ENCODE measurements at regions not wholly inside any gene's neighbourhood (a gene's known extent, or its start where the extent isn't known, plus 50 kb on each side); places are given as distances from the start of the nearest gene placed in this dataset.

GRCh38 chr12:89092297-89092696, 260.0 kb downstream of the DUSP6 start:
- Histone ChIP-seq H3K27ac (ENCODE audit: low read length) (no peak overlapping the region), H3K36me3 (ENCODE audit: insufficient read depth, low read length) (no peaks in the 10 kb centered on the region), H4K20me1 (ENCODE audit: insufficient read depth) (no peaks in the 10 kb centered on the region), H3K9me3 (ENCODE audit: low read length) (no peaks in the 10 kb centered on the region), H3K27me3 (ENCODE audit: insufficient read depth, low read depth, low read length) (peaks cover 5% of the 10 kb centered on the region), H3K9me2 (ENCODE audit: insufficient read depth, low read length) (no peaks in the 10 kb centered on the region), H3F3A (ENCODE audit: insufficient read depth, low read length, poor library complexity, severe bottlenecking) (no peaks in the 10 kb centered on the region), H2AFZ (ENCODE audit: low read depth, low read length) (no peak overlapping the region), H3K4me2 (ENCODE audit: low read length) (no peak overlapping the region), H3K9ac (ENCODE audit: low read length) (no peak overlapping the region), H3K4me3 (ENCODE audit: low read length) (no peak overlapping the region), H3K79me2 (replicated peaks; ENCODE audit: insufficient read depth, low read length) (no peaks in the 10 kb centered on the region)
- TF ChIP-seq CTCF (IDR thresholded peaks at IDR 0.05; ENCODE audit: poor library complexity, severe bottlenecking), result no peak
- TF ChIP-seq MXI1 (conservative IDR thresholded peaks at IDR 0.05; ENCODE audit: poor library complexity, severe bottlenecking), result no peak
- no peak for TF ChIP-seq SMC3 (conservative IDR thresholded peaks at IDR 0.05; ENCODE audit: poor library complexity)
- no peak for TF ChIP-seq EZH2 (IDR thresholded peaks at IDR 0.05; ENCODE audit: borderline replicate concordance, insufficient read depth, low read length, poor library complexity, severe bottlenecking)
- no peak for TF ChIP-seq TAF1 (IDR thresholded peaks at IDR 0.05; ENCODE audit: low read depth)
- no peak for TF ChIP-seq EP300 (conservative IDR thresholded peaks at IDR 0.05; ENCODE audit: poor library complexity, severe bottlenecking)
- no peak for TF ChIP-seq RAD21 (conservative IDR thresholded peaks at IDR 0.05)
- TF ChIP-seq REST (IDR thresholded peaks at IDR 0.05; ENCODE audit: borderline replicate concordance), result no peak
- TF ChIP-seq POLR2AphosphoS5 (IDR thresholded peaks at IDR 0.05), result no peak

- no peak for TF ChIP-seq MXI1 (conservative IDR thresholded peaks at IDR 0.05; ENCODE audit: poor library complexity, severe bottlenecking)
- TF ChIP-seq REST (IDR thresholded peaks at IDR 0.05; ENCODE audit: borderline replicate concordance), result no peak
- no peak for TF ChIP-seq EP300 (conservative IDR thresholded peaks at IDR 0.05; ENCODE audit: poor library complexity, severe bottlenecking)
- no peak for TF ChIP-seq RAD21 (conservative IDR thresholded peaks at IDR 0.05)
- TF ChIP-seq CTCF (IDR thresholded peaks at IDR 0.05; ENCODE audit: poor library complexity, severe bottlenecking), result no peak
- no peak for TF ChIP-seq TAF1 (IDR thresholded peaks at IDR 0.05; ENCODE audit: low read depth)
- no peak for TF ChIP-seq POLR2AphosphoS5 (IDR thresholded peaks at IDR 0.05)
- no peak for TF ChIP-seq EZH2 (IDR thresholded peaks at IDR 0.05; ENCODE audit: borderline replicate concordance, insufficient read depth, low read length, poor library complexity, severe bottlenecking)
- TF ChIP-seq SMC3 (conservative IDR thresholded peaks at IDR 0.05; ENCODE audit: poor library complexity), result no peak
- Histone ChIP-seq H3K9me3 (ENCODE audit: low read length) (no peaks in the 10 kb centered on the region), H3K4me2 (ENCODE audit: low read length) (no peak overlapping the region)
Measured at GRCh38 chr12:89091293-89091841, 260.9 kb downstream of the DUSP6 start.

More at GRCh38 chr12:89091293-89091841, 260.9 kb downstream of the DUSP6 start:
- Histone ChIP-seq H3K4me3 (ENCODE audit: low read length) (no peak overlapping the region), H3K36me3 (ENCODE audit: insufficient read depth, low read length) (no peaks in the 10 kb centered on the region), H4K20me1 (ENCODE audit: insufficient read depth) (no peaks in the 10 kb centered on the region), H3K27ac (ENCODE audit: low read length) (no peak overlapping the region), H3K79me2 (replicated peaks; ENCODE audit: insufficient read depth, low read length) (no peaks in the 10 kb centered on the region), H3K27me3 (ENCODE audit: insufficient read depth, low read depth, low read length) (peaks cover 5% of the 10 kb centered on the region), H2AFZ (ENCODE audit: low read depth, low read length) (no peak overlapping the region), H3K9ac (ENCODE audit: low read length) (no peak overlapping the region), H3F3A (ENCODE audit: insufficient read depth, low read length, poor library complexity, severe bottlenecking) (no peaks in the 10 kb centered on the region), H3K9me2 (ENCODE audit: insufficient read depth, low read length) (no peaks in the 10 kb centered on the region)
